ENCODE measurements at regions not wholly inside any gene's neighbourhood (a gene's known extent, or its start where the extent isn't known, plus 50 kb on each side); places are given as distances from the start of the nearest gene placed in this dataset.

- Histone ChIP-seq H2AFZ (ENCODE audit: low read depth, low read length, poor library complexity, severe bottlenecking) (no peak overlapping the region), H3K4me1 (ENCODE audit: control insufficient read depth in 1 of 2, insufficient read depth in 2 of 2, low read length in 2 of 2) (no peaks in the 10 kb centered on the region), H3K27me3 (ENCODE audit: insufficient read depth, low read length) (no peaks in the 10 kb centered on the region), H3K9me3 (ENCODE audit: control insufficient read depth in 1 of 2, insufficient read depth in 1 of 2, low read depth in 1 of 2, low read length in 2 of 2) (no peaks in the 10 kb centered on the region), H3K4me2 (ENCODE audit: low read length) (no peak overlapping the region), H3K4me3 (replicated peaks in 1 of 2; ENCODE audit: low read depth in 1 of 2, low read length in 2 of 2) (no peak overlapping the region), H3K36me3 (ENCODE audit: control insufficient read depth in 1 of 2, insufficient read depth in 2 of 2, low read length in 2 of 2) (no peaks in the 10 kb centered on the region), H4K20me1 (ENCODE audit: insufficient read depth) (no peaks in the 10 kb centered on the region), H3K9me2 (ENCODE audit: insufficient read depth) (no peaks in the 10 kb centered on the region), H3K79me2 (ENCODE audit: insufficient read depth, low read length) (no peaks in the 10 kb centered on the region), H3K27ac (ENCODE audit: low read depth, low read length) (no peak overlapping the region), H3K9ac (ENCODE audit: low read length) (no peak overlapping the region)
- RAD21 ChIA-PET (ENCODE audit: low non-redundant PET in 1 of 2, low total read pairs in 2 of 2, uncharacterized antibody in 2 of 2, unreplicated experiment in 2 of 2): no interaction called here
- TF ChIP-seq ZBTB33 (IDR thresholded peaks at IDR 0.05; ENCODE audit: extremely low read depth, insufficient replicate concordance, low read length) (no peak), JUND (IDR thresholded peaks at IDR 0.05) (no peak), FOSL1 (IDR thresholded peaks at IDR 0.05; ENCODE audit: low read depth) (no peak), CTCF (IDR thresholded peaks at IDR 0.05 in 2 of 3, conservative IDR thresholded peaks at IDR 0.05 in 1 of 3; ENCODE audit: borderline replicate concordance in 1 of 3, insufficient read depth in 1 of 3, low read depth in 2 of 3, low read length in 2 of 3) (no peak), SRF (IDR thresholded peaks at IDR 0.05; ENCODE audit: low read depth) (no peak), CEBPB (IDR thresholded peaks at IDR 0.05; ENCODE audit: low read depth) (no peak), RAD21 (IDR thresholded peaks at IDR 0.05; ENCODE audit: low read depth) (no peak), YY1 (IDR thresholded peaks at IDR 0.05; ENCODE audit: extremely low read depth, insufficient replicate concordance, low read depth, low read length) (no peak), ATF3 (IDR thresholded peaks at IDR 0.05) (no peak), MAX (IDR thresholded peaks at IDR 0.05) (no peak), POLR2A (IDR thresholded peaks at IDR 0.05; ENCODE audit: borderline replicate concordance, extremely low read depth, insufficient read depth, insufficient read length) (no peak), CBX3 (IDR thresholded peaks at IDR 0.05; ENCODE audit: low read depth) (no peak), SIN3A (IDR thresholded peaks at IDR 0.05; ENCODE audit: low read depth) (no peak), REST (IDR thresholded peaks at IDR 0.05; ENCODE audit: low read depth) (no peak)
- intact Hi-C loops (cut with micrococcal nuclease): no loop called here
- CTCF ChIA-PET: no interaction called here
- ATAC-seq (no peak), DNase-seq (ENCODE audit: low read depth, low spot score) (no peak)
- BruUV-seq (replicated peaks): no TSS peak
- POLR2A ChIA-PET: interaction anchor here (1.6 kb wide), 1 partner anchor 22 kb away, joined by 4 read pairs; no protein-coding TSS in a partner anchor
These were observed 81.7 kb upstream of the CCDC91 start for GRCh38 chr12:28108599-28108998.

All from HCT116 (cell line).